GM18867 (cell line): ENCODE measurements at regions not wholly inside any gene's neighbourhood (a gene's known extent, or its start where the extent isn't known, plus 50 kb on each side); places are given as distances from the start of the nearest gene placed in this dataset.
"Not testable (repeated sequence)": the region's sequence is repeated elsewhere in the genome, so short reads cannot be mapped to it uniquely, and the experiment has no call there.

ENCODE experiments used
- ATAC-seq: cut with Tn5 transposase; IDR thresholded peaks from one replicate; pipeline ENCODE4 v1.9.1; 2021; ENCODE audit warnings: mild to moderate bottlenecking, moderate library complexity; ENCODE audit not compliant: unreplicated experiment

GRCh38 chr21:9000671-9001070, 1520.7 kb upstream of the TPTE start:
- not testable (repeated sequence) for ATAC-seq

- not testable (repeated sequence) for ATAC-seq
Observed at GRCh38 chr21:9001890-9002663, 1519.3 kb upstream of the TPTE start.

DNA sequence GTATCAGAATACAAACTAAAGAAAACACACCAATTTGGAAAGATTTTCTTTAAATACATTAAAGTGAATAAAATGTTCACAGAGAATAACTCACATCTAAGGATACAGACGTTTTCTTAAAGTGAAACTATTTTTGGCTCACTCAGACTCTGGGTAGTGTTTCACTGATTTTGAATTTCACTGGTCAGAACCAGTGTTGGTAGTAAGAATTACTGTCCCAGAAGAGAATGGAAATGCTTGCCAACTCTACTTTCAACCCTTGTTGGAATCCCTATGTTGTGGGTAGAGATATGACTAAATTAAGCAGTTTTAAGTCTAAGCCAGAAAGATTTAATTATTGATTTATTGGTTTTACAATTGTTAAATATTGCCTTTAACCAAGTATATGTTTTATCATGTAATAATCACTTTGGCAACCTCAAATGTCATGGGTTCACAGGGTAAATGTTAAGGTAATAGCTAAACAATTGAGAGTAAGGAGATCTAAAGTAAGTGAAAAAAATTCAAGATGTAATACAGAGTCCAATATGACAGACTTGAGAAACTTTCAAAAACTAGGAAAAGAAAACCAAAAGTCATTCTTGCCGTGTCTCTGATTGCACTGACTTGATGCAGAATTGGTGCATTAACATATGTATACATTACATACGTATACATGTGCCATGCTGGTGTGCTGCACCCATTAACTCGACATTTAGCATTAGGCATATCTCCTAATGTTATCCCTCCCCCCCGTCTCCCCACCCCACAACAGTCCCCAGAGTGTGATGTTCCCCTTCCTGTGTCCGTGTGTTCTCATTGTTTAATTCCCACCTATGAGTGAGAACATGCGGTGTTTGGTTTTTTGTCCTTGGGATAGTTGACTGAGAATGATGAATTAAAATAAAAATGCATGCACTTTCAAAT, 1517.2 kb upstream of the TPTE start:
- ATAC-seq, result not testable (repeated sequence)

DNA sequence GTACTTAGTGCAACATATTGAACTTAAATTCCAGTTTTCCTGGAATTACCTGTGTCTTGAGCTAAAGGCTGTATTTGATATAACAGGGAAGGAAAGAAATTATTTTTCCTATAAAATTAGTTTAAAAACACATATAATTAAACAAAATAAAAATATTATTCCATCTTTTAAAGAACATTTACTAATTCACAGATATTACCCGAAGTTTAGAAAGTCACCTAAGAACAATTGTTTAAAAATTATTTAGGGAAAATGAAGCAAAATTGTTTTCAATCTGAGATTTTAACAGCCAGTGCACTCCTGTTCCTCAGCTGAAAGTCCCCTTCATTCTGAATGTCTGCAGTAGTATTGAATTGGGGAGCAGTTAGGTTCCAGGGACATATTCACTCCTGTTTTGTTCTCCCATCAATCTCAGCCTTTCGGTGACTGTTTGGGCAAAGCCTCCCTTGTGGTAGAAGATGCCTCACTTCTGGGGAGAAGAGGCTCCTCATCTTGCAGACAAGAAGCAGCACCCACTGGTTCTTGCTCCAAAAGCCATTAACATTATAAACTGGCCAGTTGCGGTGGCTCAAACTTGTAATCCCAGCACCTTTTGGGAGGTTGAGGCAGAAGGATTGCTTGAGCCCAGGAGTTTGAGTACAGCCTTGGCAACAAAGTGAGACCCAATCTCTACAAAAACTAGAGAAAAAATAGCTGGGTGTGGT, 1516.4 kb upstream of the TPTE start:
- ATAC-seq, result not testable (repeated sequence)

DNA sequence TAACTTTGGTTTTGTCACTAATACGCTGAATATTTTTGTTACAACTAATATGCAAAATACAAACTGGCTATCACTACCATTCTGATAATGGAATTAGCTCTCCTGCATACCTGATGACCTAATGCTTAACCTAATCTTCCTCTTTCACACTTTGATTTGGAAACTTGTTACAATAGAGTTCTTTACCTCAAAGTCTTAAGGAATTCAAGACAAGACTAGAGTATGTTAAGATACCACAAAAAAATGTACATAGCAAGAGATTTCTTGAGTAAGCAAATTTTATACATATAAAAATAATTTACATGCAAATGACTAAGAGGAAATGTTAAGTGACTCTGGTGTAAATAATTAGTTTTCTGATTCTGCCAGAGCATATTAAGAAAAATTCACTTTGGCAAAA, 1515.7 kb upstream of the TPTE start:
- ATAC-seq, result not testable (repeated sequence)

- not testable (repeated sequence) for ATAC-seq
Observed at GRCh38 chr21:9006111-9006510, 1515.3 kb upstream of the TPTE start.

DNA sequence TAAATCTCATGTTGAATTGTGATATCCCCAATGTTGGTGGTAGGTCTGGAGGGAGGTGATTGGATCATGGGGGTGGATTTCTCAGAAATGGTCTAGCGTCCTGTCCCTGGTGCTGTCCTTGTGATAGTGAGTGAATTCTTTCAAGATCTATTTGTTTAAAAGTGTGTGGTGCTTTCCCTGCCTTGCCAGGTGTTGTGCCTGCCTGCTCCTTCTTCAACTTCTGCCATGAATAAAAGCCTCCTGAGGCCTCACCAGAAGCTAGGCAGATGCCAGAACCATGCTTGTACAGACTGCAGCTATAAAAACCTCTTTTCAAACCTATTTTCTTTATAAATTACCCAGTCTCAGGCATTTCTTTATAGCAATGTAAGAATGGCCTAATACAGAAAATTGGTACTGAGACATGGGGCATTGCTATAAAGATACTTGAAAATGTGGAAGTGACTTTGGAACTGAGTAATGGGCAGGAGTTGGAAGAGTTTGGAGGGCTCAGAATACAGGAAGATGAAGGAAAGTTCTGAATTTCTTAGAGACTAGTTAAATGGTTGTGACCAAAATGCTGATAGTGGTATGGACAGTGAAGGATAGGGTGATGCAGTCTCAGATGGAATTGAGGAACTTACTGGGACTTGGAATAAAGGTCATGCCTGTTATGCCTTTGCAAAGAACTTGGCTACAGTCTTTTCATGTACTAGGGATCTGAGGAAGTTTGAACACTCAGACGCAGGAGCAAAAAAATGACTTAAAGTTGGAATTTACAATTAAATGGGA, 1514.6 kb upstream of the TPTE start:
- not testable (repeated sequence) for ATAC-seq

- no peak for ATAC-seq
Observed at GRCh38 chr21:9008636-9009035, 1512.7 kb upstream of the TPTE start.

GRCh38 chr21:9009267-9010016, 1511.9 kb upstream of the TPTE start:
- not testable (repeated sequence) for ATAC-seq

GRCh38 chr21:9010121-9010795, 1511.1 kb upstream of the TPTE start:
- not testable (repeated sequence) for ATAC-seq

- not testable (repeated sequence) for ATAC-seq
Observed at GRCh38 chr21:9010936-9011890, 1510.2 kb upstream of the TPTE start.

GRCh38 chr21:9011916-9012315, 1509.5 kb upstream of the TPTE start:
- ATAC-seq, result not testable (repeated sequence)

DNA sequence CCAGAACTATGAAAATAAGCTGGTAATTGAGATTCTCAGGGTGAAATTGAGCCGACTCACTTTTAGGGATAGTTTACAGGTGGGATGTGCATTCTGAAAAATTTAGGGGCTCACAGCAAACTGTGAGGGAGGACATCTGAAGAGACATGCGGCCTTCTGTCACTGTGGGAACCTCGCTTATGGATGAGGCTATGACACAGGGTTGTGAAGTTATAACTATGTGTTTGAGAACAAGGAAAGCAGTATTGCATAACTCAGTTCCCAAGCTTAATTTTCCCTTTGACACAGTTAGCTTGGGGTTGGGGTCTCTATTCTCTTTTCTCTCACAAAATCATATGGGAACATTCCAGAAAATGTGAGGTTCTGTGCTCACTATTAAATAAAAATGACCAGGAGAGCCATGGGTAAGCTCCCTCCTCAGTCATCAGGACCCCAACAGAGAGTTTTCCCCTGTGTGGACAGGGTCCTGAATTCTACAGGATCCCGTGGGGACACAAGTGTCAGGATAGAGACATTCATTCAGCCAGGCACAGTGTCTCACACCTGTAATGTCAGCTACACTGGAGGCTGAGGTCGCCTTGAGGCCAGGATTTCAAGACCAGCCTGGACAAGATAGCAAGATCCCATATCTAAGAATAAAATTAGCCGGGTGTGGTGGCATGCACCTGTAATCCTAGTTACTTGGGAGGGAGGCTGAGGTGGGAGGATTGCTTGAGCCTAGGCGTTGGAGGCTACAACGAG, 1507.7 kb upstream of the TPTE start:
- not testable (repeated sequence) for ATAC-seq

DNA sequence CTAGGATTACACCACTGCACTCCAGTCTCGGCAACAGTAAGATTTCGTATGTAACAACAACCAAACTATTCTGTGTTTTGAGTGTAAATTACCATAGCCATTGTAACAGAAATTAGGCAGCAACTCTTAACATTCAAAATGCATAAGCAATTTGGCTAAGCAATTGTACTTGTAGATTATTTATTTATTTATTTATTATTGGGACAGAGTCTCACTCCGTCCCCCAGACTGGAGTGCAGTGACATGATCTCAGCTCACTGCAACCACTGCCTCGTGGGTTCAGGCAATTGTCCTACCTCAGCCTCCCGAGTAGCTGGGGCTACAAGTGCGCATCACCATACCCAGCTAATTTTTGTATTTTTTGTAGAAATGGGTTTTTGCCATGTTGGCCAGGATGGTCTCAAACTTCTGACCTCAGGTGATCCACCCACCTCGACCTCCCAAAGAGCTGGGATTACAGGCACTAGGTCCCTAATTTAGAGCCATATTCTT, 1507.1 kb upstream of the TPTE start:
- not testable (repeated sequence) for ATAC-seq

GRCh38 chr21:9015483-9016197, 1505.7 kb upstream of the TPTE start:
- ATAC-seq, result not testable (repeated sequence)

DNA sequence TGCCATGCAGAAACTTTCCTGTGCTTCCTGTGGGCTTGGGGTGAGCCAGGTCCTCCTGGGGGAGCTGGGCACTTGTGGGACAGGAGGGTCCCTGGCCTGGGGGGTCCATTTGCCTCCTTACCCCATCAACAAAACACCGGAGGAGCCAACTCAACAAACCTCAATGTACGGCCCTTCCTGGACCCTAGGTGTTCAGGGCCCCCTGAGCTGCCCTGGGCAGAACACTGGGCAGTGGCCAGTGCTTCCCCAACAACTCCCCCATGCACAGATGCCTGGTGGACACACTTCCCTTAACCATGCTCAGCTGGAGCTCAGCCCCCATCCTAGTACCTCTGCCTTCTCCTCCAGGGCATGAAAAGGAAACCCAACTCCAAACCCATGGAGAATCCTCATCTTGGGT, 1504.2 kb upstream of the TPTE start:
- not testable (repeated sequence) for ATAC-seq
